ENCODE measurements at regions not wholly inside any gene's neighbourhood (a gene's known extent, or its start where the extent isn't known, plus 50 kb on each side); places are given as distances from the start of the nearest gene placed in this dataset.

- H3K9me3 Mint-ChIP-seq (ENCODE audit: unreplicated experiment), result no peaks in the 10 kb centered on the region
These were observed 321.6 kb upstream of the RNF32 start for GRCh38 chr7:156318926-156319325.

GRCh38 chr7:156318426-156318825 is 322.1 kb upstream of the RNF32 start:
- no peak for FAIRE-seq
- no peak overlapping the region for H2AFZ ChIP-seq (ENCODE audit: low read depth, low read length)

More at GRCh38 chr7:156318926-156319325, 321.6 kb upstream of the RNF32 start:
- Mint-ChIP-seq H3K36me3 (ENCODE audit: low read depth, unreplicated experiment) (no peaks in the 10 kb centered on the region), H3K27ac (ENCODE audit: unreplicated experiment) (no peak overlapping the region), H3K4me1 (ENCODE audit: low read depth, unreplicated experiment) (no peaks in the 10 kb centered on the region), H3K27me3 (ENCODE audit: low read depth, unreplicated experiment) (peaks cover 18% of the 10 kb centered on the region), H3K4me3 (ENCODE audit: unreplicated experiment) (no peak overlapping the region)
- Histone ChIP-seq H2AFZ (ENCODE audit: low read depth, low read length) (no peak overlapping the region), H3K9me3 (ENCODE audit: insufficient read depth, low read depth, low read length) (no peaks in the 10 kb centered on the region), H4K20me1 (ENCODE audit: insufficient read depth, low read length) (no peaks in the 10 kb centered on the region), H3K36me3 (ENCODE audit: insufficient read depth, low read length) (no peaks in the 10 kb centered on the region), H3K27me3 (ENCODE audit: insufficient read depth, low read length) (no peaks in the 10 kb centered on the region), H3K4me2 (ENCODE audit: low read length) (no peak overlapping the region), H3K27ac (ENCODE audit: low read depth, low read length) (no peak overlapping the region), H3K9ac (ENCODE audit: low read length) (no peak overlapping the region), H3K4me3 (ENCODE audit: insufficient read depth, low read depth, low read length) (no peak overlapping the region), H3K79me2 (ENCODE audit: insufficient read depth, low read length) (no peaks in the 10 kb centered on the region), H3K4me1 (ENCODE audit: insufficient read depth, low read length) (no peaks in the 10 kb centered on the region)
- FAIRE-seq (no peak), DNase-seq (ENCODE audit: low read depth) (no peak)
- TF ChIP-seq CTCF (IDR thresholded peaks at IDR 0.05; ENCODE audit: insufficient read depth, low read depth, low read length) (no peak), EZH2 (IDR thresholded peaks at IDR 0.05; ENCODE audit: insufficient read depth, low read length) (no peak)

More at GRCh38 chr7:156318426-156318825, 322.1 kb upstream of the RNF32 start:
- Histone ChIP-seq H3K9ac (ENCODE audit: low read length) (no peak overlapping the region), H3K4me1 (ENCODE audit: insufficient read depth, low read length) (no peaks in the 10 kb centered on the region), H3K4me3 (ENCODE audit: insufficient read depth, low read depth, low read length) (no peak overlapping the region), H3K79me2 (ENCODE audit: insufficient read depth, low read length) (no peaks in the 10 kb centered on the region), H4K20me1 (ENCODE audit: insufficient read depth, low read length) (no peaks in the 10 kb centered on the region), H3K36me3 (ENCODE audit: insufficient read depth, low read length) (no peaks in the 10 kb centered on the region), H3K4me2 (ENCODE audit: low read length) (no peak overlapping the region), H3K27me3 (ENCODE audit: insufficient read depth, low read length) (no peaks in the 10 kb centered on the region), H3K9me3 (ENCODE audit: insufficient read depth, low read depth, low read length) (no peaks in the 10 kb centered on the region), H3K27ac (ENCODE audit: low read depth, low read length) (no peak overlapping the region)
- no peak for DNase-seq (ENCODE audit: low read depth)
- Mint-ChIP-seq H3K27me3 (ENCODE audit: low read depth, unreplicated experiment) (peaks cover 17% of the 10 kb centered on the region), H3K4me3 (ENCODE audit: unreplicated experiment) (no peak overlapping the region), H3K9me3 (ENCODE audit: unreplicated experiment) (no peaks in the 10 kb centered on the region), H3K4me1 (ENCODE audit: low read depth, unreplicated experiment) (no peaks in the 10 kb centered on the region), H3K27ac (ENCODE audit: unreplicated experiment) (no peak overlapping the region), H3K36me3 (ENCODE audit: low read depth, unreplicated experiment) (no peaks in the 10 kb centered on the region)
- no peak for TF ChIP-seq CTCF (IDR thresholded peaks at IDR 0.05; ENCODE audit: insufficient read depth, low read depth, low read length)
- no peak for TF ChIP-seq EZH2 (IDR thresholded peaks at IDR 0.05; ENCODE audit: insufficient read depth, low read length)
